ENCODE measurements at regions not wholly inside any gene's neighbourhood (a gene's known extent, or its start where the extent isn't known, plus 50 kb on each side); places are given as distances from the start of the nearest gene placed in this dataset.

- Mint-ChIP-seq H3K36me3 (ENCODE audit: insufficient read depth, unreplicated experiment) (no peaks in the 10 kb centered on the region), H3K4me3 (ENCODE audit: unreplicated experiment) (no peak overlapping the region), H3K4me1 (ENCODE audit: low read depth, unreplicated experiment) (no peaks in the 10 kb centered on the region), H3K27ac (ENCODE audit: unreplicated experiment) (no peak overlapping the region), H3K27me3 (ENCODE audit: insufficient read depth, unreplicated experiment) (peaks cover 20% of the 10 kb centered on the region), H3K9me3 (ENCODE audit: unreplicated experiment) (no peaks in the 10 kb centered on the region)
- no peaks in the 10 kb centered on the region for H3K4me1 ChIP-seq
- BruUV-seq (replicated peaks): no TSS peak
- intact Hi-C loops (cut with micrococcal nuclease; ENCODE audit: unreplicated experiment): no loop called here
- H3K4me3 ChIP-seq (ENCODE audit: low read depth, low read length): no peak overlapping the region
- DNase-seq: no peak
- ChIA-PET POLR2A (no interaction called here), CTCF (no interaction called here)
- H3K9me3 ChIP-seq: no peaks in the 10 kb centered on the region; the same call in 1 of the 2 replicates
- no peaks in the 10 kb centered on the region for H3K36me3 ChIP-seq (ENCODE audit: control insufficient read depth, insufficient read depth, low read length)
- H3K27me3 ChIP-seq (replicated peaks; ENCODE audit: control insufficient read depth, insufficient read depth, low read length): no peaks in the 10 kb centered on the region; the same call in none of the 2 replicates
- no peak for TF ChIP-seq CTCF (IDR thresholded peaks at IDR 0.05; ENCODE audit: insufficient read depth in 1 of 2, low read depth in 1 of 2, low read length in 1 of 2, severe bottlenecking in 1 of 2, unreplicated experiment in 1 of 2)
These were observed 250.1 kb upstream of the ZFP64 start for GRCh38 chr20:52441710-52442109.

GRCh38 chr20:52439375-52439774, 247.8 kb upstream of the ZFP64 start:
- Mint-ChIP-seq H3K4me3 (ENCODE audit: unreplicated experiment) (no peak overlapping the region), H3K36me3 (ENCODE audit: insufficient read depth, unreplicated experiment) (no peaks in the 10 kb centered on the region), H3K9me3 (ENCODE audit: unreplicated experiment) (no peaks in the 10 kb centered on the region), H3K27ac (ENCODE audit: unreplicated experiment) (no peak overlapping the region), H3K27me3 (ENCODE audit: insufficient read depth, unreplicated experiment) (peaks cover 20% of the 10 kb centered on the region), H3K4me1 (ENCODE audit: low read depth, unreplicated experiment) (no peaks in the 10 kb centered on the region)
- Histone ChIP-seq H3K27me3 (replicated peaks; ENCODE audit: control insufficient read depth, insufficient read depth, low read length) (no peaks in the 10 kb centered on the region; the same call in 1 of the 2 replicates), H3K9me3 (no peaks in the 10 kb centered on the region; the same call in 1 of the 2 replicates), H3K4me3 (ENCODE audit: low read depth, low read length) (no peak overlapping the region), H3K36me3 (ENCODE audit: control insufficient read depth, insufficient read depth, low read length) (no peaks in the 10 kb centered on the region), H3K4me1 (no peaks in the 10 kb centered on the region)
- ChIA-PET POLR2A (no interaction called here), CTCF (interaction anchor here (1.2 kb wide), 1 partner anchor 126 kb away, joined by 6 read pairs; no protein-coding TSS in a partner anchor)
- BruUV-seq (replicated peaks): no TSS peak
- no peak for DNase-seq
- TF ChIP-seq CTCF (IDR thresholded peaks at IDR 0.05; ENCODE audit: insufficient read depth in 1 of 2, low read depth in 1 of 2, low read length in 1 of 2, severe bottlenecking in 1 of 2, unreplicated experiment in 1 of 2): no peak
- intact Hi-C loops (cut with micrococcal nuclease; ENCODE audit: unreplicated experiment): no loop called here

GRCh38 chr20:52438326-52438963, 246.9 kb upstream of the ZFP64 start:
- peak; percentile 40 to 44 for TF ChIP-seq CTCF (IDR thresholded peaks at IDR 0.05; ENCODE audit: insufficient read depth in 1 of 2, low read depth in 1 of 2, low read length in 1 of 2, severe bottlenecking in 1 of 2, unreplicated experiment in 1 of 2)
- Histone ChIP-seq H3K4me1 (no peaks in the 10 kb centered on the region), H3K4me3 (ENCODE audit: low read depth, low read length) (no peak overlapping the region), H3K9me3 (no peaks in the 10 kb centered on the region; the same call in 1 of the 2 replicates), H3K27me3 (replicated peaks; ENCODE audit: control insufficient read depth, insufficient read depth, low read length) (no peaks in the 10 kb centered on the region; the same call in 1 of the 2 replicates), H3K36me3 (ENCODE audit: control insufficient read depth, insufficient read depth, low read length) (no peaks in the 10 kb centered on the region)
- Mint-ChIP-seq H3K4me1 (ENCODE audit: low read depth, unreplicated experiment) (no peaks in the 10 kb centered on the region), H3K9me3 (ENCODE audit: unreplicated experiment) (no peaks in the 10 kb centered on the region), H3K27ac (ENCODE audit: unreplicated experiment) (no peak overlapping the region), H3K4me3 (ENCODE audit: unreplicated experiment) (no peak overlapping the region), H3K36me3 (ENCODE audit: insufficient read depth, unreplicated experiment) (no peaks in the 10 kb centered on the region), H3K27me3 (ENCODE audit: insufficient read depth, unreplicated experiment) (peaks cover 20% of the 10 kb centered on the region)
- ChIA-PET POLR2A (interaction anchor here (0.5 kb wide), 1 partner anchor 10 kb away, joined by 5 read pairs; no protein-coding TSS in a partner anchor), CTCF (interaction anchor here (0.5 to 0.7 kb wide), 2 partner anchors 200 to 777 kb away, joined by 3 to 4 read pairs; no protein-coding TSS in a partner anchor)
- intact Hi-C loops (cut with micrococcal nuclease; ENCODE audit: unreplicated experiment): no loop called here
- no TSS peak for BruUV-seq (replicated peaks)
- peak in 1 of 2 experiments; percentile 21 for DNase-seq
